Activated CD8-positive, alpha-beta memory T cell treated with anti-CD3 and anti-CD28 coated beads, Interleukin-2, amount 50 U/mL, for 48 hours (primary cell): ENCODE measurements at regions not wholly inside any gene's neighbourhood (a gene's known extent, or its start where the extent isn't known, plus 50 kb on each side); places are given as distances from the start of the nearest gene placed in this dataset.
"Not testable (repeated sequence)": the region's sequence is repeated elsewhere in the genome, so short reads cannot be mapped to it uniquely, and the experiment has no call there.

ENCODE experiments used
- DNase-seq: peaks from one replicate; pipeline ENCODE4 v3.0.0-alpha.2; 2020

GRCh38 chr11:81237139-81237538 is 1496.5 kb downstream of the FAM181B start:
- DNase-seq = no peak

DNA sequence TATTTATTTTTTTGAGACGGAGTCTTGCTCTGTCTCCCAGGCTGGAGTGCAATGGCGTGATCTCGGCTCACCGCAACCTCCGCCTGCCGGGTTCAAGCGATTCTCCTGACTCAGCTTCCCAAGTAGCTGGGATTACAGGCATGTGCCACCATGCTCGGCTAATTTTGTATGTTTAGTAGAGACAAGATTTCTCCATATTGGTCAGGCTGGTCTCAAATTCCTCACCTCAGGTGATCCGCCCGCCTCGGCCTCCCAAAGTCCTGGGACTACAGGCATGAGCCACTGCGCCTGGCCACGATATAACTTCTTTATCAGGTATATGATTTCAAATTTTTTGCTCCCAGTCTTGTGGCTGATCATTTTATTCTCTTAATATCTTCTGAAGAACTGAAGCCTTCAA is 1506.3 kb downstream of the FAM181B start:
- DNase-seq = not testable (repeated sequence)

GRCh38 chr11:81224396-81224795 is 1509.3 kb downstream of the FAM181B start:
- DNase-seq = no peak

DNA sequence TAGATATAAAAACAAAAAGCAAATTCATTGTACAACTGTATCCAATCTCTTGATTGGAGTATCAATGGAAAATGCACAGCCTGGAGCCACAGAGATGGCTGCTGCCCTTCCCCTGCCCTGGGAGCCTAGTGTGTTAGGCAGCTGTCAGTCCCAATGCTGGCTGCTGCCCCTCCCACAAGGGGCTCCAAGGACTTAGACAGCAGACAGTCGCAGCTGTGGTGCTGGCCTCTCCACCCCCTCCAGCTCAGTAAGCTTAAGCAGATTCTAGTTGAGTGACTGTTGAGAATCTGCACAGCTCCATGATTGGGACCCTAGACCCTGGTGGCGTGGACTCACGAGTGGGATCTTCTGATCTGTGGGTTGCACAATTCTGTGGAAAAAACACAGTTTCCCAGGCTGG is 1511.2 kb downstream of the FAM181B start:
- no peak for DNase-seq

- no peak for DNase-seq
Measured at GRCh38 chr11:81220146-81220895, 1513.3 kb downstream of the FAM181B start.

DNA sequence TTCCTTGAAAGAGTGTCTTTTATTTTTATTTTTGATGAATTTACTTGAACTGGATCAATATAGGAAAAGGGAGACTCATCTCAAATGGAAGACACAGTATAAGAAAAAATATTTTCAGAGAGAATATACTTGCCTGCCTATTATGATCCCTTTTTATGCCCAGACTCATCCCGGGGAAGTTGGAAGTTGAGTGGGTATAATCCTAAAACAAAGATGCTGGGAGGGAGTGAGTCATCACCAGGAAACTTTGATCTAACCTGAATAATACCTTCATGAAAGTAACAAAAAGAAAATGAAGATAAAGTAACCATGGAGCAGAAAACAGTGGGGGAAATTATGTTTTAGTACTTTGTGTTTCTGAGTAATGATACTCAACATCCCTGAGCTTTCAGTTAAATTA is 1514.0 kb downstream of the FAM181B start:
- DNase-seq = no peak

GRCh38 chr11:81218440-81218839 is 1515.2 kb downstream of the FAM181B start:
- DNase-seq = no peak

DNA sequence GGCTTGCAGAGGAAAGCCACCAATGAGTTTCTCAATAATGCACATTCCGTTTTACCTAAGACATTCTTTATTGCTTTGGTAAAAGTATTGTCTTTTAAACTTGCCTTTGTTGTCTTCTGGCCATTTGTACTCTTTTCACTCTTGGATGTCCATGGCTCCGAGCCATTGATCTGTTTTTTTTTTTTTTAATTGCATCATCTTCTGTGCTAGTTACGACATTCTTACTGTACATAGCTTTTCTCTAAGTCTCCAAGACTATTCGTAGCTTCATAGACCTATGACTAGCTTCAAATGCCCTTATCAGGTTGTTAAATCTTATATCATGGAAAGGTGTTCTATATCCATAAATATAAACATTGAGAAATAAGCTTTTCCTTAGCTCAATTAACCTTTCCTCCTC is 1522.6 kb downstream of the FAM181B start:
- DNase-seq = no peak

- DNase-seq = no peak
Measured at GRCh38 chr11:81207421-81208054, 1526.1 kb downstream of the FAM181B start.

DNA sequence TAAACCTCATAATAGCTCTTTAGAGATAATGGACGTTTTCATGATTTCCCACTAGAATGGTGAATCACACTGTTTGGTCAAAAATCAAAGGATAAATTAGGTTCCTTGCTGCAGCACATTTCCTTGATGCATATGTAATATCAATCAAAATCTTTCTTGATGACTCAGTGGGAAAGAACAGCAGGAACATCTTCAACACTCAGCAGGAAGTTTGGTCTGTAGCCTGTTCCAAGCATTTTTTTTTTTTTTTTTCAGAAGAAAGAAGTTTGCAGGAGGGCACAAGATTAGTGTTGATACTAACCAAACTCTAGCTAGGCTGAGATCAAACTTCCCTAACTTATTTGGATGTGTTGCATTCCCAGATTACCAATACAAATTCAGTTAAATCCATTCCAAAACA is 1529.8 kb downstream of the FAM181B start:
- no peak for DNase-seq

DNA sequence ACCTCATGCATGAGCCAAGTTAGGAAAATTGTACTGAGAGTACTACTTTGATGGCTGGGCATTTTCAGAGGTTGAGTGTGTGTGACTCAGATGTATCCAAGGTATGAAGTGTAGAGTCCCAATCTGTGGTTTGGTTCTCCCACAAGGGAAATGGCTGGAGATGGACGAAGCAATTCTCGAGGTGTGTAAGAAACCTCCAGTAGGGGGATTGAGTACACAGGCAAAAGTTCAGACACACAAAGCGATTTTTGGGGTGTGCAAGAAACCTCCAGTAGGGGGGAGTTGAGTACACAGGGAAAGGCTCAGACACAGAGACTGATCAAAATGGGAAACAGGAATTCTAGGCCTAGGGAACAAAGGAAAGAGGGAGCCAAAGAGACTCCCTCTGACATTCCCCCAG is 1536.3 kb downstream of the FAM181B start:
- no peak for DNase-seq

DNA sequence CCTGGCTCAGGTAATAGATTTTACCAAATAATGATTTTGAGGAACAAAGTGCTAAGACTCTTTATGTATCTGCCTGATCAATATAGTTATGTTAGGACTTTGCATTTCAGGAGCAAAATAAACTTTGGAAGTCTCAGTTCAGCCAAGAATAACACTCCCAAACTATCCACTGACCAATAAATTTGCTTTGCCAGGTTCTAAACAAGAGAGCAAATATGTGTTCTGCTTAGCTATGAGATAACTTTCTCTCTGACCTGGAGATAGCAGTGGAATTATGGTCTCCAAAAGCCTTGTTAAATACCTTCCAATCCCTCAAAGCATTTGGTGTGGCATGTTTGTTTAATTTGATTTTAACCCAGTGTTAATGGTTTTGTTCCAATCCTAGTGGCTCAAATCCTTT is 1541.1 kb downstream of the FAM181B start:
- DNase-seq = no peak

GRCh38 chr11:81190546-81190945 is 1543.1 kb downstream of the FAM181B start:
- no peak for DNase-seq

- not testable (repeated sequence) for DNase-seq
Measured at GRCh38 chr11:81187033-81187432, 1546.6 kb downstream of the FAM181B start.

- DNase-seq = no peak
Measured at GRCh38 chr11:81174646-81175330, 1558.9 kb downstream of the FAM181B start.

GRCh38 chr11:81165164-81165563 is 1568.5 kb downstream of the FAM181B start:
- no peak for DNase-seq

DNA sequence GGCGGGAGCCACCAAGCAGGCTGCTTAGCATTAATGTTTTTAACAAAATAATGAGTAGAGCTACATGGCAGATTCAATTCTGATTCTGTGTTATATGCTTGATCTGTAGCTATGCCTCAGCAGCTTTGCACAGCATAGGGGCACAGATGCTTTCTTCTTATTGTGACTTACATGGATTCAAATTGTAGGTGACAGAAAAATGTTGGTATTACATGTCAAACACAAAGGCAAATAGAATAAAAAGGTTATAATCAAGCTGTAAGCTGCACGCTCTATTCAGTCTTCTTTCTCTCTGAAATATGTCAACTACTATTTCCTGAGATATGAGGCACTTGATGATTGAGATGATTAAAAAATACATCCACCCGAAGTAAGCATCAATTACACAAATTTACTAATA is 1573.8 kb downstream of the FAM181B start:
- no peak for DNase-seq

DNA sequence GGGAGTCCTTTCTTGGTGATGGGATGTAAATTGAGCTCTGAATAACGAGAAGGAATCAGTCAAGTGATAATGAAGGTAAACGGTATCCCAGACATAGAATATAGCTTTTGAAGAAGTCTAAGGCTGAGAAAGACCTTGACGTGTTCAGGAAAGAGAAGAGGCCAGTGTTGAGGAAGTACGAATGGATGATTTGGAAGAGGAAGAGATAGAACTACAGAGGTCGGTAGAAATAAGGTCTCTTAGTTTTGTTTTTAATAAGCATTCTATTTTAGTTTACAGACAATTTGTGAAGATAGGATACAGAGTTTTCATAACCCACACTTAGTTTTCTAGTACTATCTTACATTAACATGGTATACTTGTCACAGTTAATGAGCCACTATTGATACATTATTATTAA is 1598.1 kb downstream of the FAM181B start:
- no peak for DNase-seq

DNA sequence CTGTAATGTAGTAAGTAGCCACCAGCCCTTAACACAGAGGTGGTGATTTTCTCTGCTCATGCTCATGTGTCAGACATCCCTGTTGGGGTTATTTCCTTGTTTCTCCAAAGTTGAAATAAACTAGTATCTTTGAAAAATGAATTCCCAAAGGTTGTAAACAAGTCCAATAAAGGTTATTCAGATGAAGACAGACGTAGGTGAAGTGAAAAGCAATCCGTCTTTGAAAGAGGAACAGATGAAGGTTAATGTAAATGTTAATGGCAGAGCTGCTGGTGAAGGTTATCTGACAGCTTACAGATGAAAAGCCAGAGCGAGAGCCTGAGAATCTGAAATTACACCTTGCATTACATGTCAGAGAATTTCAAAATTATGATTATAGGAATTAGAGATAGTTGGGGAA is 1604.0 kb downstream of the FAM181B start:
- DNase-seq = no peak

- DNase-seq = no peak
Measured at GRCh38 chr11:81112718-81113117, 1620.9 kb downstream of the FAM181B start.

GRCh38 chr11:81104051-81104450 is 1629.6 kb downstream of the FAM181B start:
- no peak for DNase-seq

GRCh38 chr11:81098471-81098870 is 1635.2 kb downstream of the FAM181B start:
- DNase-seq = no peak

DNA sequence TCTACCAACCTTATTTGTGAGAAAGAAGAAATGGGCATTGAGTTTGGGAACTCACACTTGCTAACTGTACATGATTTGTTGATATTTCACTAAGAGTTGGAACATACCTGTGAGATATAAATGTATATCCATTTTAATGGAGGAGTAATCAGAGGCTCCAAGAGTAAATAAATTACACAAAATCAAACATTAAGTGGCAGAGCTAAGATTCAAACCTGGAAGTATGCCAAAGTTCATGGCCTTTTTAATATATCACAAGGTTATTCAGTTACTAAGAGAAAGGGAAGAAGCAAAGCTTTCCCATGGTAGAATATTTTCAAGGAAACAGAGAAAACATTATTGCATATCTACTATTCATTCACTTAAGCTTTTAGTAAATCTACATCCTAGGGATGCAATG is 1641.1 kb downstream of the FAM181B start:
- DNase-seq = no peak

- DNase-seq = no peak
Measured at GRCh38 chr11:81089242-81089641, 1644.4 kb downstream of the FAM181B start.
